Stimulated activated CD4-positive, alpha-beta T cell treated with anti-CD3 and anti-CD28 coated beads, Interleukin-1b, Interleukin-23, amount 100 ng/mL, for 24 hours (primary cell): ENCODE measurements at regions not wholly inside any gene's neighbourhood (a gene's known extent, or its start where the extent isn't known, plus 50 kb on each side); places are given as distances from the start of the nearest gene placed in this dataset.

ENCODE experiments used
- DNase-seq, 4 experiments: peaks; one replicate each; pipeline ENCODE4 v3.0.0-alpha.2; 2020; ENCODE audit warnings: low read depth in 4 of 4, low spot score in 1 of 4

DNA sequence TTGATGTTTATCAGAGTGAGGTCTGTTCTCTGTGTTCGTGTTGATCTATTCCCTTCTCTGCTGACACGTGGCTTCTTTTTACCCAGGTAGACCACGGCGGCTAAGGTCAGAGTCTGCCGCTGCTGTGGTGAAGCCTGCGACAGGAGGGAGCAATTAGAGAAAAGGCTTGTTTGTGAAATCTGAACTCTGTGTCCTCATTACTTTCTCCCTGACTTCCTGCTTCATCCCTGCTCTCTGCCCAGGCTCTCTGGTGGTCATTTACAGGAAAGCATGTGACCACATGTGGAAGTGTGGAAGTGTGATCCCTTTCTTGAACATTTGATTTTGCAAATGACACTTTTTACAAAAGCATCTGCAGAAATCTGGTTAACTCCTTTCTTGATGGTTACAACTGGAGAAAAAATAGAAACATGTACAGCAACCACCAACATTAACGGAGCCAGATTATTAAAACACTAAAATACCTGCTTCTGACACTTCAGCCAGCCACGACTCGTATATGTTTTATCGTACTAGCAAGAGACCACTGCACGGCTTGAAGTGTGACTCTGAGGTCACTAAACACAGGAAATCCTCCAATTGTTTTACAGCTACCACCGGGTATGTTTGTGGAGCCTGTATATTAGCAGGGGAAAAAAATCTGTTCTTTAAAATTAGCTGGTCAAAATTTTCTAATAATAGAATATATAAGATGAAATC is 388.6 kb upstream of the TMPO start:
- no peak for DNase-seq

DNA sequence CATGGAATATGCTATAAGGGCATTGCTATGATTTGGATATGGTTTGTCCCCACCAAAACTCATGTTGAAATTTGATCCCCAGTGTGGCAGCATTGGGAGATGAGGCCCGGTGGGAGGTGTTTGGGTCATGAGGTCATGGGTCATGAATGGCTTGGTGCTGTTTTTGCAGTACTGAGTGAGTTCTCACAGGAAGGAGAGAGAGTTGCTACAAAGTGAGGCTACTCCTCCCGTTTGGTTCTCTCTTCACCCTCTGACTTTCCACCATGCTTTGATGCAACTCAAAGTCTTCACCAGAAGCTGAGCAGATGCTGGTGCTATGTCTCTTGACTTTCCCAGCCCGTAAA is 388.1 kb upstream of the TMPO start:
- DNase-seq: no peak

DNA sequence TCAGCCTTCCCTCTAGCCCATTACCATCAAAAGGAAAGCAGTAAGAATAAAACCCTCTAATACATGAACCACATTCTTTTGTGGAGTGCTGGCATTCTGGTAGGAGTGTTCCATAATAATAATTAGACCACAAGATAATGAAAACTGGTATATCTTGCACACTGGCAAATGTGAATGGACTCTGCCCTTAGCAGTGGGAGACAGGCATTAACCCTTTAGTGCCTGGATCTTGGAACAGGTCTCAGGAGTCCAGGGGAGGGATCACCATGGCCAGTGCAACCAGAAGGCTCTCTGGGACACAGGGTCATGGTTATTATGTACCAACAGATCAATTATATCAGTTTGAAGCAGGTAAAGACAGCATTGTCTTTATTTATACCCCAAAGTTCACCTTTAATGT is 387.5 kb upstream of the TMPO start:
- DNase-seq: no peak

DNA sequence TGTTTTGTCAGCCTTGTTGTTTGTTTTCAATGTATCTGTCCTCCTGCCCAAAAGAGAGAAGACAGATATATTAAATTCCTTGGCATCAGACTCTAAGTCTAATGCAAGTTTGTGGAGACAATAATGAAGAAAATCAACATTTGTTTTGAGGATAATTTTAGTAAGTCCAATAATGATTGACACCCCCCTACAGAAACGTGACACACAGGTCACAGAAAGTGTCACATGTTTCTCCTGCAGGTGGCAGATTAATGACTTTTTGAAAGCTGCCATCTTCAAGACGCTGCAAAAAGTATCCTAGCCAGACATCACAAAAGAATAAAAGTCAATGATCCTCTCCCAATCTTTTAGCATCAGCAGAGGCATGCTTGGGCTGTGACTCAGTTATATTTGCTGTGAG is 378.8 kb upstream of the TMPO start:
- DNase-seq: no peak

DNA sequence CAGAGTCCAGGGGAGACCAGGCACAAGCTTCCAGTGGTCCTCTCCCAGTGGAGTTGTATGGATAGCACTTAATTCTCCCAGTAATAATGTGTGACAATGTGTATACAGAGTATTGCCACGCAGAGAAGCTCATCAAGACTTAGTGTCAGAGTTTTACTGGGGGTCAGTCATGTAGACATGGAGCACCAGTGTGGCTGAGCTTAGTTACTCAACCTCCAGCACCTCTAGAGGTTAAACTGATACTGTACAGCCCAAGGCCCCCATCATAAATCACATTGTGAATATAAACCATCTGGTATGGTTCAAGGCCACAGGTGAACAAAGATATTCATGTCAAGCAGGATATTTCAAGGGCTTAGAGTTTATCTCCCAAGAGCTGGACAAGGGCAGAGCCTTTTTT is 378.1 kb upstream of the TMPO start:
- no peak for DNase-seq

DNA sequence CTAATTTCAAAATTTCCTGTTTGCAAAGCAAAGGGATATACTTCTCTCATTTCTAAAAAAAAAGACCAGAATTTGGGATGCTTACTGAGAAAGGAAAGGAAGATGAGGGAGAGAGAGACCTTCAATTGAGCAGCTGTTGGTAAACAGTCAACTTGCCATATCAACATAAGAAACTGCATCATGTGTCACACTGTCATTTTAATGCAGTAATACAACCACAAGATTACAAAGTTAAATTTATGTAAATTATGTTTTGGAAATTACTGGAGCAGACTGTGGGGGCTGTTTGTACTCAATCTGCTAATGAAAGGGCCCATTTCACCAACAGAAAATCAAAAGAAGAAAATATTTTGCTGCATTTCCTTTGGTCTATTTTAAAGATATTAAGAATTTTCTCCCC is 370.4 kb upstream of the TMPO start:
- no peak for DNase-seq

DNA sequence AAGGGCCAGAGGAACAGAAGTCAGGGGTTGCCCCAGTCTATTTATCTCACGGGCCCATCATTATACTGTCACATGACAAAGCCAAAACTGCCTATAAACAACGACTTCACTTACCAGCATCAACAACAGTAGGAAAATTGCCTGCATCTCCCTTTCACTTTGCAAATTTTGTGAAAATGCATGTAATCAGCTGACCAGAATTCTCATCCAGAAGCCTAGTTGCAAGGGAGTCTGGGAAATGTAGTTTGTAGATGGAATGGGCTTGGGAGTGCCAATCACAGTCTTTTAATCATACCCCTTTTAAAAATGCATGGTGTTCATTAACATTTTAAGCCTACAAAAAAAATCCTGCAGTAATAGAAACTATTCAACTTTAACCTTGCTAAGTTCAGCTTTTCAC is 369.3 kb upstream of the TMPO start:
- DNase-seq: no peak

DNA sequence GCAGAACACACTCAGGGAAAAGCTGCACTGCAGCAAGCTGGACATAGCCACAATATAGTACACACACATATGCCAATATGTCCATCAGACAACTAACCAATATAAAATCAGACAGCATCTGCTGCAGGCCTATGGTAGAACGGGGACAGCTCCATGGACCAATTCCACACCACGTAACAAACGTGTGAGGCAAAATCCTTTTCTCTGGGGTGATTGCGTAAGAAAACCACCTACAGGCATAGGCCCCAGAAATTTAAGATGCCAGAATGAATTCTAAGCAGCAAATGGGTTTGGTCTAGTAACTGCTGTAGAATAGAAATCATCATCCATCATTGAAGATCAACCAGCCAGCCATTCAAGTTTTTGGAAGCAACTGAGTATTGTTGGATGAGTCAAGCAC is 368.9 kb upstream of the TMPO start:
- no peak for DNase-seq

DNA sequence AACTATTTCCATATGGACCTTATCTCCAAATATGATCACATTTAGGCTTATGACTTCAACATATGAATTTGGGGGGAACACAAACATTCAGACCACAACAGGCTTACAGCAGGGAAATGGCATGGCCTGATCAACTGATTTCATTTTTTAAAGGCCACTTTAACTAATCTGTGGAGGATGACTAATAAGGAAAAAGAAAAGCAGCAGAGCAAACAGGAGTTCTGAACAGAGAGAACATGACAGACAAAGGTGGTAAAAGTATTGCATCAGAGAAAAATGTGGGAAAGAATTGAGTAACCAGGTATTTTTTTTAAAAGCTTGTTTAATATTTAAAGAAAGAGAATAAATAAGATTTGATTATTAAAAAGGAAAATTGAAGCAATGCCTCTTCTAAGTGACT is 366.1 kb upstream of the TMPO start:
- DNase-seq: no peak

DNA sequence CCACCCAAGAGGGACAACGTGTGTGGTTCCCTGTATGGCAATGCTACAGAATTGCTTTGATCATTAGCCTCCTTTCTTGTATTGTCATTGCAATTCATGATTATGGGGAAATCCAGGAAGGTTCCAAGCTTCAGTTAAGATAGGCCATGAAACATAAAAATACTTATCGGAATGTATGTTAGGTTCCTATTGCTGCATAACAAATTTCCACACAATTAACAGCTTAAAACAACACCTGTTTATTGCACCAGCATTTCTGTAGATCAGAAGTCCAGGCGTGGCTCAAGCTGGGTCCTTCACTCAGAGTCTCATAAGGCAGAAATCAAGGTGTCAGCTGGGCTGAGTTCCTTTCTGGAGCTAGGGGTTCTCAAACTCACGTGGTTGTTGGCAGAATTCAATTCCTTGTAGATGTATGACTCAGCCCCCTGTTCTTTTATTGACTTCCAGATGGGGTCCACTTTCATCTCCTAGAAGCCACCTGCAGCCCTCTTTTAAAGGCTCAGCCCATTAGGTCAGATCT is 365.6 kb upstream of the TMPO start:
- DNase-seq: no peak

DNA sequence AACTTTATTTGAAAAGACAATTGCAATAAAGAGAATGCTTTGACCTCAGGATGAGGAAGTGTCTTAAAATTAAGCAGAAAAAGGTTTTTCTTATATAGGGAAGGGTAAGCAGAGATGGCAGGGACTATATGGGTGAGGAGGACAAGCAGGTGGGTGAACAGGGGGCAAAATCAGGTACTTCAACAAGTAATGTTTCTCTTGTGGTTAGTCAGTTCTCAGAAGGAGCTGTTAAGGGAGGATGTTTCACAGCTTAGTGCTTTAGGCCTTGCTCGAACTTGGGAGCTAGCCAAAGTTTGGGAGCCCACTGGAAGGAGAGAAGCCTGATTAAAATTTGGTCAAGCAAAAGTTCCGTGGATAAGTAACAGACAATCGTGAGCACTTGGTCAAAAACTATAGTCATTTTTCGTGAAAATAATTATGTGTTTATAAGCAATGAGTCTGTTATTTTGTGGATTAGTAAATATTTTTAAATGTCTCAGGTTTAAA is 364.2 kb upstream of the TMPO start:
- no peak for DNase-seq

DNA sequence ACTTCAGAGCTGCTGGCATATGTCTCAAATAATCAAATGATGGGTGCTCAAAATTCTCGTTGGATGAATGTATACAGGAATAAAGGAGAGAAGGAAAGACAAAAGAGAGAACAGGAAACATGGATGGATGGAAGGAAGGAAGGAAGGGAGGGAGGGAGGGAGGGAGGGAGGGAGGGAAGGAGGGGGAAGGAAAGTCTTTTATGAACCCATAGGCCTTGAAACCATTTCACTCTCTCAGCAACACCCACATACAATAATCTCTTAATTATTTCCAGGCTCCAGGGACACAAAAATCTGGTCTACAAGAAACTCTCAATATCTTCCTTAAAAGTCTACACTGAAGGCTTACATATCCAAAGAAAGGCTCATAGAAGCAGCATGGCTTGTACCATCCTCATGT is 363.4 kb upstream of the TMPO start:
- DNase-seq: no peak

DNA sequence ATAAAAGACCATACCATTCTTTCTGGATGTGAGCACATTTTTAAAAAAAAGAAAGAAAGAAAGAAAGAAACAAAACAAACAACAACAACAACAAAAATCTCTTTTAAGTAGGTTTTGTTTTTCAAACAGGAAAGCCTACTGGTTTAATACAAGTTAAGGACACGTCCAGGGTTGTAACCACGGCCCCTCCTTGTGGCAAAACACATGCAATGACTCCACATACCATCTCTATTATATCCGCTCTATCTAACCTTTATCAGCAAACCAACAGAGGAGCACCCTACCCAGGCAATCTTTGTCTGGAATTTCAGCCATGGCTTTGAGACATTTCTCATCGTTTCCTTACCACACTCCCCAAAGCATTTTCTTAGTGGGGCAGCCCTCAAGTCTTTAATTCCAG is 360.5 kb upstream of the TMPO start:
- DNase-seq: no peak

DNA sequence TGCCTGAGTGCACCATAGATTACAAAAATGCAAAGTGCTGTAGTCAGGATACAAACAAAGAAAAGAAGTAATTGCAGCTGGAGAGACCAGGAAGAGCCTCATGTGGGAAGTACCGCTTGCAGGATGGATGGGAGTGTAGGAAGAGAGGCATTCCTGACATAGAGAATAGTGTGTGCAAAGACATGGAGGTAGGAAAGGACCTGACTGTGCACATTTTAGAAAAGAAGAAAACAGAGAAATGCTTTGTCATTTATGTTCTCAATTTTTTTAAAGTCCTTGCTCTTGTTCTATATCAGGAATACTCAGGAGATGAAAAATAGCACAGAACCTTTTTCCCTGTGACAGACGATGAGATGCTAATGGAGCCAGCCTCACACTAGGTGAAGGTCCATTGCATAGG is 358.7 kb upstream of the TMPO start:
- DNase-seq: no peak

DNA sequence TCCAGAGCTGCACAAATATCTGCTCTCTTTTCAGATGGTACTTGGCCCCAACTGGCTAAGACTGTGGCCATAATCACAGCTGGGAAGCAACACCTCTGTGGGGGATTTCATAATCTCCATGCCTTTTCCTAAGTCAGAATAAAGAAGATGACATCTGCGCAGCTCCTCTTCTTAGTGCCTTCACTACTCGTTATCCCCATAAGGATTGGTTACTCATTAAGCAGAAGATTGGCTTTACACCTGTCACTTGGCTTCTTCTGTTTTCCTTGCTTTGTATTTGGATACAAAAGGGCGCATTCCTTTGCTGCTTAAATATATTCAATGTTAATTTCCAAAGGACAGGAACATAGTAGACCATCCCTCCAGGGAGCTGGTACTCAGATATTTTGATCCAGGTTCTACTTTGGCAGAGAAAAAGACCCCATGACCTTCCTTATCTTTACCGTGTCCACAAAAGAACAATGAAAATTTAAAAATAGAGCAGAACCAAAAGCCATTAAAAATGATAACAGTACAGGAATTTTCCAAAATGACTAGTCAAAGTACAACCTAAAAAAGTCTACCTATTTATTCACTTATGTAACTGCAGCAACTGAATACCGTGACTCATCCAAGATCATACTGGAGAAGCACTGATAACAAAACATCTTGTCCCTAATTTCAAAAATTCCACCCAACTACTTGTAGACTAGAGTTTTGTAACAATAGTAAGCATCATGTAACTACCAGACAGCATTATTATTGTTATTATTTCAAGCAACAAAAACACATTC is 352.3 kb upstream of the TMPO start:
- no peak for DNase-seq

DNA sequence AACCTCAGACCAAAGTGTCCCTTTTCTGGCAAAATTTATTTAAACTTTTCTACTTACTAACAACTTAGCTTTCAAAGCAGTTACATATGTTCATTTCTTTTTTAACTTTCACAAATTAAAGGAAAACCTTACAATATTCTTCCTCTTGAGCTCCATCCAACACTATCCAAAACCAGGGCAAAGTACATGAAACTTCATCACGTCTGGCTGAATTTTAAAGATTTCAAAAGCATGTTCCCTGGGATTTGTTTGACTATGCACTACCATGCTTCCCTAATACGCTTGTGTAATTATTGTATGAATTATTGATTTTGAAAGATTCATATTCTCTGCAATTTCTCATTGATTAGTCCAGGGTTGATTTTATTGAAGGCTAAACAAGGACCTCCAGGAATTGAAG is 343.1 kb upstream of the TMPO start:
- no peak for DNase-seq

DNA sequence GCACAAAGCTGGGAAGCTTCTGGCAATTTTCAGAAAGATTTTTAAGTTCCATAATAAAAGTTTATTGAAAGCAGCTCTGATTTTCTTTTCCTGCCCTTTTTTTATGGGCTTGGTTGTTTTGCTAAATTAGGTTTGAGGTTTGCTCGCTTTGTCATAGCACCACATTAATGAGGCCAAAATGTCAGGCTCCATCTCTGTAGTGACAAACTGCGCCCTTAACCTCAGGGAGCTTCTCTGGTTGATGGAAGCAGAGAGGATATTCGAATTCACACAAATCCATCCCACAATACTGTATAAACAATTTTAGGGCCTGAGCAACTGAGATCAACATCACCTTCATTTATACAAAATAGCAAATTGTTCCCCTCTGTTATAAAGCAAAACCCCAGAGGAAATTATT is 342.6 kb upstream of the TMPO start:
- DNase-seq: no peak

DNA sequence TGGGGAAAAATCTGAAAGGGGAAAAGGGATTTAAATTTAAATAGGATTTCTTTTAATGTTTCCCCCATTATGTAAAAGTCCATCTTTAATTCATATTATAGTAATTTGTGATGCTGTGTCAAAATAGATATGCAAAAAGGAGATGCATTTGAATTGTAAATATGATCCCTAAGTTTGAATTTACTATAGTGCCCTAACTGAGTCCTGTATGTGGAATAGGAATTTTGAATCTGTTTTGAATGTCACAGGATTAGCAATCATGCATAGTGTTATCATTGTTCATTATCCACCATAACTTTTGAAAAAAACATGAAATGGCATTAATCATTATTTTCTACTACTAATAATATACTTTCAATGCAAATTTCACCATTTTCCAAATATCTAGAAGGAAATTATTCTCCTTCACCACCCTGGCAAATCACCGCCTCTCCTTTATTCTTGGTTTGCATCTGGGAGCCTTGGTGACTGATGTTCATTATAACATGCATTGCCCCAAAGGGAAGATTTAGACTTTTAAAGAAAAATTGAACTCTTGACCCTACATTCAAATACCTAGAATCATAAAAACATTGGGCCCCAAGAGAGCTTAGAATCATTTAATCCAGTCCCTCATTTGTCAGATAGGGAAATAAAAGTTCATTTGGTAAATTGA is 341.5 kb upstream of the TMPO start:
- DNase-seq: no peak

DNA sequence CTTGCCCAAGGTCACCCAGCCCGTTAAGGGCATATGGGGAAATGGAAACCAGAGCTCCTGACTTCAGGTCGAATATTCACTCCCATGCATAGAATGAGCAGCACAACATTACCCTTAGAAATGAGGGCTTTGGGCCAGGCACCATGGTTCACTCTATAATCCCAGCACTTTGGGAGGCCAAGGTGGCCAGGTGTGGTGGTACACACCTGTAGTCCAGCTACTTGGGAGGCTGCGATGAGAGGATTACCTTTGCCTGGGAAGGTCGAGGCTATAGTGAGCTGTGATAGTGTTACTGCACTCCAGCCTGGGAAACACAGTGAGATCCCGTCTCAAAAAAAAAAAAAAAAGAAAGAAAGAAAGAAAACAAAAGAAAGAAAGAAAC is 341.0 kb upstream of the TMPO start:
- no peak for DNase-seq

DNA sequence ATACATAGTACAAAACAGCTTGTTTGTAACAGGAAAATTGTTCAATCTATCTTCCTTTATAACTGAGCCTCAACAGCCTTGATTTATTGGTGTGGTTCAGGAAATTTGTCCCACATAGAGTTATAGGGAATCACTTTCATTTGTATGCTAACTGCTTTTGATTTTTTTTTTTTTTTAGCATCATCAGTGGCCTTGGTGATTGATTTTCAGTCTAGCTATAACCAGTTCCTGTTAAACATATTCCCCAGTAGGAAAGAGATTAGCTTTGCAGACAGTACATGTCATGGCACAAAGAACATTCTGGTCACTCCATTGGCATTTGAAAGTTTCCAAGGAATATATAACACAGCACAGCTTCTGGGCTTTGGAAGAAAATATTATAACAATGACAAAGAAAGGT is 337.3 kb upstream of the TMPO start:
- DNase-seq: no peak

DNA sequence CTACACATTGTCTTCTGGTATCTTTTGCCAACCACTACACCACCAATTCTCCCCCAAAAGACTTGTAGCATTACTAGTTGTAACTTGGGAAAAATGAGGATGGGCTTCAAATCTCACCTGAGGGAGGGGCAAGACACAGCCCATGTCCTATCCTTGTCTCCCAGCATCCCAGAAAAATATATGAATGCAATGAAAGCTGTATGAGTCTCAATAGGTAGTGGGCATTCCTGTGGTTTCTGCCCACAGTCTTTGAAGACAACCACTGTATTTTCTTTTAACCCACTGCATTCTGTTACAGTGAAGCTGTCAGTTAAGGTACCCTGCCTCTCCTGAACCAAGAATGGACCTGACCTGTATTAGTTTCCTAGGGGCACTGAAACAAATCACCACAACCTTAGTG is 336.2 kb upstream of the TMPO start:
- no peak for DNase-seq

DNA sequence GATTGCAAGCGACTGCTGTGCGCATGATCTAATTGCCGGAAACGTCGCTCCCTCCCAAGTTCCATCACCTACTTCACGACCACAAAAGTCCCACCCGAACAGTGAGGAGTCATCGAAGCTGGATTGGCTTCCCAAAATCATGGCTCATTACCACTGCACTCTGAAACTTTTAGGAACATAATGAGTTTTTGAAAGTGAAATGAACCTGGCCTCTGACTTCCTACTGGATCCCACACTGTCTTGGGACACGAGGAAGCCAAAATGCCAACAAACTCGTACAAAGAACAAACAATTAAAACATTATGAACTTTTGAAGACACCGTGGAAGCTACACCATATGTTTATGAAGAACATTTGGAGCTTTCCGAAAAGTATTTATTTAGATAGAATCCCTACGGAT is 334.8 kb upstream of the TMPO start:
- DNase-seq: no peak
